ENCODE measurements at regions not wholly inside any gene's neighbourhood (a gene's known extent, or its start where the extent isn't known, plus 50 kb on each side); places are given as distances from the start of the nearest gene placed in this dataset.

GRCh38 chr1:168923521-168924136, 182.9 kb upstream of the ATP1B1 start:
- no TSS peak for BruUV-seq (replicated peaks)
- ChIA-PET CTCF (no interaction called here), POLR2A (ENCODE audit: low non-redundant PET) (no interaction called here)
- intact Hi-C loops (cut with micrococcal nuclease; ENCODE audit: unreplicated experiment) = no loop called here
- Histone ChIP-seq H3K4me1 (ENCODE audit: insufficient read depth, low read length, poor library complexity, severe bottlenecking) (no peaks in the 10 kb centered on the region), H3K36me3 (ENCODE audit: insufficient read depth, low read length, poor library complexity, severe bottlenecking) (no peaks in the 10 kb centered on the region), H3K4me3 (ENCODE audit: low read depth, low read length, poor library complexity, severe bottlenecking) (no peak overlapping the region), H3K9me3 (ENCODE audit: low read depth, low read length, poor library complexity, severe bottlenecking) (no peaks in the 10 kb centered on the region), H3K27me3 (replicated peaks; ENCODE audit: insufficient read depth, low read depth, low read length, poor library complexity) (no peaks in the 10 kb centered on the region), H3K27ac (ENCODE audit: low read depth, low read length, poor library complexity, severe bottlenecking) (no peak overlapping the region)
- DNase-seq (ENCODE audit: low spot score) = no peak
- TF ChIP-seq EZH2 (IDR thresholded peaks at IDR 0.05; ENCODE audit: borderline replicate concordance, low read depth, low read length, poor library complexity, severe bottlenecking) (no peak), CTCF (conservative IDR thresholded peaks at IDR 0.05; ENCODE audit: low read depth, low read length) (no peak)

GRCh38 chr1:168924976-168925375, 181.5 kb upstream of the ATP1B1 start:
- no peaks in the 10 kb centered on the region for H3K36me3 ChIP-seq (ENCODE audit: insufficient read depth, low read length, poor library complexity, severe bottlenecking)
- ChIA-PET CTCF (no interaction called here), POLR2A (ENCODE audit: low non-redundant PET) (no interaction called here)
- no peaks in the 10 kb centered on the region for H3K9me3 ChIP-seq (ENCODE audit: low read depth, low read length, poor library complexity, severe bottlenecking)
- H3K27me3 ChIP-seq (replicated peaks; ENCODE audit: insufficient read depth, low read depth, low read length, poor library complexity) = no peaks in the 10 kb centered on the region
- no peak for TF ChIP-seq CTCF (conservative IDR thresholded peaks at IDR 0.05; ENCODE audit: low read depth, low read length)
- no peak for TF ChIP-seq EZH2 (IDR thresholded peaks at IDR 0.05; ENCODE audit: borderline replicate concordance, low read depth, low read length, poor library complexity, severe bottlenecking)
- H3K4me1 ChIP-seq (ENCODE audit: insufficient read depth, low read length, poor library complexity, severe bottlenecking) = no peaks in the 10 kb centered on the region
- H3K27ac ChIP-seq (ENCODE audit: low read depth, low read length, poor library complexity, severe bottlenecking) = no peak overlapping the region
- no TSS peak for BruUV-seq (replicated peaks)
- no peak for DNase-seq (ENCODE audit: low spot score)
- H3K4me3 ChIP-seq (ENCODE audit: low read depth, low read length, poor library complexity, severe bottlenecking) = no peak overlapping the region
- intact Hi-C loops (cut with micrococcal nuclease; ENCODE audit: unreplicated experiment) = no loop called here

GRCh38 chr1:168926236-168926635, 180.3 kb upstream of the ATP1B1 start:
- no peak for DNase-seq (ENCODE audit: low spot score)
- Histone ChIP-seq H3K27me3 (replicated peaks; ENCODE audit: insufficient read depth, low read depth, low read length, poor library complexity) (no peaks in the 10 kb centered on the region), H3K4me1 (ENCODE audit: insufficient read depth, low read length, poor library complexity, severe bottlenecking) (no peaks in the 10 kb centered on the region), H3K9me3 (ENCODE audit: low read depth, low read length, poor library complexity, severe bottlenecking) (no peaks in the 10 kb centered on the region), H3K36me3 (ENCODE audit: insufficient read depth, low read length, poor library complexity, severe bottlenecking) (no peaks in the 10 kb centered on the region), H3K4me3 (ENCODE audit: low read depth, low read length, poor library complexity, severe bottlenecking) (no peak overlapping the region), H3K27ac (ENCODE audit: low read depth, low read length, poor library complexity, severe bottlenecking) (no peak overlapping the region)
- CTCF ChIA-PET = no interaction called here
- POLR2A ChIA-PET (ENCODE audit: low non-redundant PET) = no interaction called here
- no TSS peak for BruUV-seq (replicated peaks)
- intact Hi-C loops (cut with micrococcal nuclease; ENCODE audit: unreplicated experiment) = no loop called here
- TF ChIP-seq CTCF (conservative IDR thresholded peaks at IDR 0.05; ENCODE audit: low read depth, low read length) (no peak), EZH2 (IDR thresholded peaks at IDR 0.05; ENCODE audit: borderline replicate concordance, low read depth, low read length, poor library complexity, severe bottlenecking) (no peak)
